ENCODE measurements at regions not wholly inside any gene's neighbourhood (a gene's known extent, or its start where the extent isn't known, plus 50 kb on each side); places are given as distances from the start of the nearest gene placed in this dataset.
"Not testable (repeated sequence)": the region's sequence is repeated elsewhere in the genome, so short reads cannot be mapped to it uniquely, and the experiment has no call there.

GRCh38 chr17:71779482-71779881, 341.3 kb upstream of the SOX9 start:
- no peak for TF ChIP-seq NR2F2 (IDR thresholded peaks at IDR 0.05)
- TF ChIP-seq MAX (IDR thresholded peaks at IDR 0.05), result no peak
- TF ChIP-seq SP1 (IDR thresholded peaks at IDR 0.05), result no peak
- no peak for TF ChIP-seq RAD21 (IDR thresholded peaks at IDR 0.05)
- Histone ChIP-seq H3K9ac (ENCODE audit: low read depth in 1 of 2, low read length in 2 of 2) (no peak overlapping the region), H3K9me3 (ENCODE audit: control insufficient read depth in 4 of 4, low read length in 3 of 4) (no peaks in the 10 kb centered on the region), H3K36me3 (ENCODE audit: control insufficient read depth in 4 of 4, insufficient read depth in 3 of 4, low read depth in 1 of 4, low read length in 3 of 4) (no peaks in the 10 kb centered on the region), H3K4me1 (ENCODE audit: control insufficient read depth in 4 of 4, insufficient read depth in 4 of 4, low read length in 3 of 4) (no peaks in the 10 kb centered on the region), H3K27ac (ENCODE audit: low read depth in 1 of 2, low read length in 2 of 2) (no peak overlapping the region), H3K27me3 (ENCODE audit: control insufficient read depth in 4 of 4, insufficient read depth in 4 of 4, low read length in 3 of 4) (no peaks in the 10 kb centered on the region), H3K4me3 (ENCODE audit: low read depth in 1 of 3, low read length in 3 of 3) (no peak overlapping the region)
- DNase-seq (ENCODE audit: low spot score), result no peak
- WGBS, result 87% methylated on average over 3 of the region's 3 CpGs

- Histone ChIP-seq H3K36me3 (ENCODE audit: control insufficient read depth in 4 of 4, insufficient read depth in 3 of 4, low read depth in 1 of 4, low read length in 3 of 4) (no peaks in the 10 kb centered on the region), H3K4me1 (ENCODE audit: control insufficient read depth in 4 of 4, insufficient read depth in 4 of 4, low read length in 3 of 4) (no peaks in the 10 kb centered on the region), H3K4me3 (ENCODE audit: low read depth in 1 of 3, low read length in 3 of 3) (no peak overlapping the region), H3K27me3 (ENCODE audit: control insufficient read depth in 4 of 4, insufficient read depth in 4 of 4, low read length in 3 of 4) (no peaks in the 10 kb centered on the region), H3K9me3 (ENCODE audit: control insufficient read depth in 4 of 4, low read length in 3 of 4) (no peaks in the 10 kb centered on the region), H3K9ac (ENCODE audit: low read depth in 1 of 2, low read length in 2 of 2) (no peak overlapping the region), H3K27ac (ENCODE audit: low read depth in 1 of 2, low read length in 2 of 2) (no peak overlapping the region)
- TF ChIP-seq TAF1 (conservative IDR thresholded peaks at IDR 0.05), result no peak
- TF ChIP-seq JUND (IDR thresholded peaks at IDR 0.05), result no peak
- TF ChIP-seq RAD21 (IDR thresholded peaks at IDR 0.05), result no peak
- no peak for TF ChIP-seq FOXA2 (IDR thresholded peaks at IDR 0.05)
- DNase-seq (ENCODE audit: low spot score), result no peak
These were observed 340.2 kb upstream of the SOX9 start for GRCh38 chr17:71780596-71780995.

GRCh38 chr17:71782021-71782420, 338.8 kb upstream of the SOX9 start:
- H3K27ac ChIP-seq (ENCODE audit: low read depth in 1 of 2, low read length in 2 of 2); H3K9ac ChIP-seq (ENCODE audit: low read depth in 1 of 2, low read length in 2 of 2); H3K27me3 ChIP-seq (ENCODE audit: control insufficient read depth in 4 of 4, insufficient read depth in 4 of 4, low read length in 3 of 4); H3K36me3 ChIP-seq (ENCODE audit: control insufficient read depth in 4 of 4, insufficient read depth in 3 of 4, low read depth in 1 of 4, low read length in 3 of 4); H3K4me3 ChIP-seq (ENCODE audit: low read depth in 1 of 3, low read length in 3 of 3); H3K9me3 ChIP-seq (ENCODE audit: control insufficient read depth in 4 of 4, low read length in 3 of 4); DNase-seq (ENCODE audit: low spot score); H3K4me1 ChIP-seq (ENCODE audit: control insufficient read depth in 4 of 4, insufficient read depth in 4 of 4, low read length in 3 of 4): not testable (repeated sequence)
- 82% methylated on average over 8 of the region's 8 CpGs for WGBS

- Histone ChIP-seq H3K9ac (ENCODE audit: low read depth in 1 of 2, low read length in 2 of 2) (no peak overlapping the region), H3K9me3 (ENCODE audit: control insufficient read depth in 4 of 4, low read length in 3 of 4) (no peaks in the 10 kb centered on the region), H3K27ac (ENCODE audit: low read depth in 1 of 2, low read length in 2 of 2) (no peak overlapping the region), H3K4me3 (ENCODE audit: low read depth in 1 of 3, low read length in 3 of 3) (no peak overlapping the region), H3K36me3 (ENCODE audit: control insufficient read depth in 4 of 4, insufficient read depth in 3 of 4, low read depth in 1 of 4, low read length in 3 of 4) (no peaks in the 10 kb centered on the region), H3K4me1 (ENCODE audit: control insufficient read depth in 4 of 4, insufficient read depth in 4 of 4, low read length in 3 of 4) (no peaks in the 10 kb centered on the region), H3K27me3 (ENCODE audit: control insufficient read depth in 4 of 4, insufficient read depth in 4 of 4, low read length in 3 of 4) (no peaks in the 10 kb centered on the region)
- DNase-seq (ENCODE audit: low spot score), result no peak
- TF ChIP-seq HNF4G (IDR thresholded peaks at IDR 0.05) (no peak), NR2F2 (IDR thresholded peaks at IDR 0.05) (no peak), TAF1 (conservative IDR thresholded peaks at IDR 0.05) (no peak), HNF4A (conservative IDR thresholded peaks at IDR 0.05) (no peak), CTCF (IDR thresholded peaks at IDR 0.05; ENCODE audit: low read depth, low read length, missing input control) (no peak)
- WGBS, result 88% methylated on average over 4 of the region's 4 CpGs
These were observed 330.0 kb upstream of the SOX9 start for GRCh38 chr17:71790791-71791190.

Measured in liver (tissue), 8 donors.